ENCODE measurements at regions not wholly inside any gene's neighbourhood (a gene's known extent, or its start where the extent isn't known, plus 50 kb on each side); places are given as distances from the start of the nearest gene placed in this dataset.

DNA sequence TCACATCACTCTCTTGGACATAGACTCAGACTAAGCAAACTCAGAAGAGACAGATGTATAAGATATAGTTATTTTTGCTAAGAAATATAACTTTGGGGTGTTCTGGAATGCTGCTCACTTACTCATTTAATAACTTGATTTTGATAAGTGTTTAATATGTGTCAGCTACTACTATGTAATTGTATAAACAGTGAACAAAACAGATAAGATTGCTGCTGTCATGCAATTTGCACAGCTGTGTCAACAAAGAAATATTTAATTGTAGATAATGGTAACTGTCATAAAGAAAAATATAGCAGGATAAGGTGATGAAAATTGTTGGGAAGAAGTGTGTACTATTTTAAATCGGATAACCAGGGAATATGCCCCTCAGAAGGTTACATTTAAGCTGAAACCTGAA is 84.1 kb upstream of the ZDHHC17 start:
- Histone ChIP-seq H3K36me3 (ENCODE audit: insufficient read depth, low read length) (no peaks in the 10 kb centered on the region), H3K27ac (ENCODE audit: low read depth, low read length) (peak overlapping the region; percentile 72), H2AFZ (ENCODE audit: low read length) (no peak overlapping the region), H4K20me1 (ENCODE audit: insufficient read depth, low read length) (no peaks in the 10 kb centered on the region), H3K79me2 (ENCODE audit: insufficient read depth, low read length) (no peaks in the 10 kb centered on the region), H3K4me3 (ENCODE audit: insufficient read depth, low read length) (no peak overlapping the region), H3K4me2 (ENCODE audit: insufficient read depth, low read length) (no peak overlapping the region), H3K9me3 (ENCODE audit: low read depth, low read length) (no peaks in the 10 kb centered on the region), H3K4me1 (ENCODE audit: insufficient read depth, low read length) (peaks cover 15% of the 10 kb centered on the region), H3K27me3 (ENCODE audit: insufficient read depth, low read length) (no peaks in the 10 kb centered on the region)
- DNase-seq (ENCODE audit: insufficient read length, low spot score, missing footprints) = no peak
- TF ChIP-seq, protein P1, sequence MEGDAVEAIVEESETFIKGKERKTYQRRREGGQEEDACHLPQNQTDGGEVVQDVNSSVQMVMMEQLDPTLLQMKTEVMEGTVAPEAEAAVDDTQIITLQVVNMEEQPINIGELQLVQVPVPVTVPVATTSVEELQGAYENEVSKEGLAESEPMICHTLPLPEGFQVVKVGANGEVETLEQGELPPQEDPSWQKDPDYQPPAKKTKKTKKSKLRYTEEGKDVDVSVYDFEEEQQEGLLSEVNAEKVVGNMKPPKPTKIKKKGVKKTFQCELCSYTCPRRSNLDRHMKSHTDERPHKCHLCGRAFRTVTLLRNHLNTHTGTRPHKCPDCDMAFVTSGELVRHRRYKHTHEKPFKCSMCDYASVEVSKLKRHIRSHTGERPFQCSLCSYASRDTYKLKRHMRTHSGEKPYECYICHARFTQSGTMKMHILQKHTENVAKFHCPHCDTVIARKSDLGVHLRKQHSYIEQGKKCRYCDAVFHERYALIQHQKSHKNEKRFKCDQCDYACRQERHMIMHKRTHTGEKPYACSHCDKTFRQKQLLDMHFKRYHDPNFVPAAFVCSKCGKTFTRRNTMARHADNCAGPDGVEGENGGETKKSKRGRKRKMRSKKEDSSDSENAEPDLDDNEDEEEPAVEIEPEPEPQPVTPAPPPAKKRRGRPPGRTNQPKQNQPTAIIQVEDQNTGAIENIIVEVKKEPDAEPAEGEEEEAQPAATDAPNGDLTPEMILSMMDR (IDR thresholded peaks at IDR 0.05; ENCODE audit: extremely low read depth, low read depth, low read length) = no peak

DNA sequence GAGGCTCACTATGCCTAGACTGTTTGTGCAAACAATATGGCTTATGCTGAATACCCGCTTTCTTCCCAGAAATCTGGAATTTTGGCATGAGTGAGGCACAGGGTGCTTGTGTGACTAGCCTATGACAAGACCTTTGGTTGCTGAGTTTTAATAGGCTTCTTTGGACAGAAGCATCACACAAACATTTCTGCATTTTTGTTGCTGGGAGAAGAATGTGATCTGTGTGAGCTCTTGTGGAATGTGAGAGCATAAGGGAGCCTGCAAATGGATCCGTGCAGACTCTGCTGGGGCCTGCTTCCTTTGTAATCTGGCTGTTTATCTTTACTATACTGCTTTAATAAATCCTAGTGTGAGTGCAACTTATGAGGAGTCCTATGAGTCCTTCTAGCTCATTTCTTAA is 83.0 kb upstream of the ZDHHC17 start:
- no peaks in the 10 kb centered on the region for H3K27me3 ChIP-seq (ENCODE audit: insufficient read depth, low read length)
- no peaks in the 10 kb centered on the region for H3K79me2 ChIP-seq (ENCODE audit: insufficient read depth, low read length)
- TF ChIP-seq, protein P1 (IDR thresholded peaks at IDR 0.05; ENCODE audit: extremely low read depth, low read depth, low read length) = no peak
- peak overlapping the region; percentile 72 for H3K27ac ChIP-seq (ENCODE audit: low read depth, low read length)
- no peaks in the 10 kb centered on the region for H3K36me3 ChIP-seq (ENCODE audit: insufficient read depth, low read length)
- no peak overlapping the region for H3K4me2 ChIP-seq (ENCODE audit: insufficient read depth, low read length)
- peaks cover 23% of the 10 kb centered on the region for H3K4me1 ChIP-seq (ENCODE audit: insufficient read depth, low read length)
- H3K4me3 ChIP-seq (ENCODE audit: insufficient read depth, low read length) = no peak overlapping the region
- H4K20me1 ChIP-seq (ENCODE audit: insufficient read depth, low read length) = no peaks in the 10 kb centered on the region
- no peaks in the 10 kb centered on the region for H3K9me3 ChIP-seq (ENCODE audit: low read depth, low read length)
- peak; percentile 93 for DNase-seq (ENCODE audit: insufficient read length, low spot score, missing footprints)
- no peak overlapping the region for H2AFZ ChIP-seq (ENCODE audit: low read length)

DNA sequence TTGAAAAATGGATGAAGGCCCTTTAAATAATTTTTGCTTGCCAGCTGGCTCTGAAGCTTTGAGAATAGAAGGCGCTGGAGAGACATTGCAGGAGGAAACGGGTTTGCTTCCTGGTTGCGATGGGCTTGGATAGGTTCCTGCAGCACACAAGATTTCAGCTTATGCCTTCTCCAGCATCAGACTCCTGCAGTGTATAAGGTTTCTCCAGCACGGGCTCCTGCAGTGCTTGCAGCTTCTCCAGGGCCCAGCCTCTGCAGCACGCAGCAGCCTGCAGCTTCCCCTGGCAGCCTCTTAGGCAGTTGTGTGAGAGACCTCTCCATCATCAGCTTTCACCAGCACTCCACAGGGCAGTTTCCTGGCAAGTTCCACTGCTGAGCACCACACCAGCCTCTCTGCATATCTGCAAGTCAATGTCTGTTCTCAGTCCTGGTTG is 78.7 kb upstream of the ZDHHC17 start:
- H3K36me3 ChIP-seq (ENCODE audit: insufficient read depth, low read length) = no peaks in the 10 kb centered on the region
- no peak overlapping the region for H3K27ac ChIP-seq (ENCODE audit: low read depth, low read length)
- peak overlapping the region; percentile 69 for H2AFZ ChIP-seq (ENCODE audit: low read length)
- peaks cover 32% of the 10 kb centered on the region for H3K4me1 ChIP-seq (ENCODE audit: insufficient read depth, low read length)
- H3K79me2 ChIP-seq (ENCODE audit: insufficient read depth, low read length) = no peaks in the 10 kb centered on the region
- DNase-seq (ENCODE audit: insufficient read length, low spot score, missing footprints) = no peak
- no peaks in the 10 kb centered on the region for H4K20me1 ChIP-seq (ENCODE audit: insufficient read depth, low read length)
- TF ChIP-seq, protein P1 (IDR thresholded peaks at IDR 0.05; ENCODE audit: extremely low read depth, low read depth, low read length) = no peak
- peak overlapping the region; percentile 50 for H3K4me2 ChIP-seq (ENCODE audit: insufficient read depth, low read length)
- H3K9me3 ChIP-seq (ENCODE audit: low read depth, low read length) = no peaks in the 10 kb centered on the region
- peak overlapping the region; percentile 8 for H3K4me3 ChIP-seq (ENCODE audit: insufficient read depth, low read length)
- no peaks in the 10 kb centered on the region for H3K27me3 ChIP-seq (ENCODE audit: insufficient read depth, low read length)

GRCh38 chr12:76687981-76688380 is 75.9 kb upstream of the ZDHHC17 start:
- H2AFZ ChIP-seq (ENCODE audit: low read length) = peak overlapping the region; percentile 72
- H3K4me3 ChIP-seq (ENCODE audit: insufficient read depth, low read length) = peak overlapping the region; percentile 27
- no peaks in the 10 kb centered on the region for H3K9me3 ChIP-seq (ENCODE audit: low read depth, low read length)

More at GRCh38 chr12:76687981-76688380, 75.9 kb upstream of the ZDHHC17 start:
- Histone ChIP-seq H3K4me1 (ENCODE audit: insufficient read depth, low read length) (peaks cover 22% of the 10 kb centered on the region), H3K27me3 (ENCODE audit: insufficient read depth, low read length) (no peaks in the 10 kb centered on the region), H4K20me1 (ENCODE audit: insufficient read depth, low read length) (no peaks in the 10 kb centered on the region), H3K36me3 (ENCODE audit: insufficient read depth, low read length) (no peaks in the 10 kb centered on the region), H3K27ac (ENCODE audit: low read depth, low read length) (peak overlapping the region; percentile 44), H3K4me2 (ENCODE audit: insufficient read depth, low read length) (peak overlapping the region; percentile 67), H3K79me2 (ENCODE audit: insufficient read depth, low read length) (no peaks in the 10 kb centered on the region)
- peak; percentile 85 for DNase-seq (ENCODE audit: insufficient read length, low spot score, missing footprints)
- TF ChIP-seq, protein P1 (IDR thresholded peaks at IDR 0.05; ENCODE audit: extremely low read depth, low read depth, low read length) = no peak
